ENCODE measurements at regions not wholly inside any gene's neighbourhood (a gene's known extent, or its start where the extent isn't known, plus 50 kb on each side); places are given as distances from the start of the nearest gene placed in this dataset.

- DNase-seq: no peak
Observed at GRCh38 chr17:77001487-77001886, 133.3 kb downstream of the MGAT5B start.

GRCh38 chr17:77002103-77003045 is 134.2 kb downstream of the MGAT5B start:
- DNase-seq: no peak

DNA sequence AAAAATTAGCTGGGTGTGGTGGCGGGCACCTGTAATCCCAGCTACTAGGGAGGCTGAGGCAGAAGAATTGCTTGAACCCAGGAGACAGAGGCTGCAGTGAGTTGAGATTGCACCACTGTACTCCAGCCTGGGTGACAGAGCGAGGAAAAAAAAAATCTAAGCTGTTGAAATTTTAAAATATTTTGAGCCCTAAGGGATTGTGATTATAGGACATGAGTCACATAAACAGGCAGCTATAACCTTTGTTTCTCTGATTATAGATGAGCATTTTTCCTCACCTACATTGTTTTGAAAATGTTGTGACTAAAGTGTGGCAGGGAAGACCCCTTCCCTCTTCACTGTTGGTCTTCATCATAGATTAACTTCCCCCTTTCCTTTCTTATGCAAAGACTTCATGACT is 135.5 kb downstream of the MGAT5B start:
- DNase-seq: no peak

DNA sequence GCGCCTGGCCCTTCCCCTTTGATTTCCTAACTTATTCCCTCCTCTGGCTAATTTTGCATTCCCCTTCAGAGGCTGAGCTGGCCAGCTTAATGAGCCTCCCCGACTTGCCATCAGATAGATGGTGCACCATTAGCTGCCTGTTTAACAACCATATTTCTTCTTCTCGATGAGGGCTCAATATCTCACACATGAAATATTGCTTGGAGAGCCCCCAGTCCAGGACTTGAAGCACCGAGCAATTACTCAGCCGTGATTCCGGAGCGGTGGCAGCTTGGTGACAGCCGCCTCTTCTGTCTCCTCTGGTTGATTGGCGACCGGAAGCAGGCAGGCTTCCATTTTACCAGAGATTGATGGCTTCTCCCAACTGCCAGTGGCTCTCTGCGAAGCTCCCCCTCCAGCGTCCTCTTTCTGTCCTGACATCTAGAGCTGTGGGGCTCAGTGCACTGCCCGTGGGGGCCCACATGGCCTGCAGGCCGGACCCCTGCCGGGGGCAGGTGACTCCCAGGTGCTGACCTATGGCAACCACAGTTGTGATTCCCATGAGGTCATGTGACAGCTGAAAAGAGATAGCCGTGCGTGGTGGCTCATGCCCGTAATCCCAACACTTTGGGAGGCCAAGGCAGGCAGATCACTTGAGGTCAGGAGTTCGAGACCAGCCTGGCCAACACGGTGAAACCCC is 133.7 kb upstream of the SEC14L1 start:
- DNase-seq: no peak

DNA sequence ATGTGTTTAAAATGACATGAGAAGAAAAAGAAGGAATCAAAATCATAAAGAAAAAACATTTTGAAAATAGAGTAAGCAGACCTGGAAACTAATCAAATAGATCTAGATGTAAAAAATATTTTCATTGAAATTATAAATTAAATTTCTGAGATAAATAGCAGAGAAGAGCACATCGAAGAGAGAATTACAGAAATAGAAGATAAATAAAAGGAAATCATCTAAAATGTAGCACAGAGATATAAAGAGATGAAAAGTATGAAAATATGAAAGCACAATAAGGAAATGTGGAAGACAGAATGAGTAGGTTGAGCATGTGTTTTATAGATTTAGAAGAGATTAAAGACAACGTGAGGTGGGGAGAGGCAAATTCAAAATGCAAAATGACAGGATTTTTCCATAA is 130.9 kb upstream of the SEC14L1 start:
- DNase-seq: no peak

- no peak for DNase-seq
Observed at GRCh38 chr17:77010667-77011066, 130.1 kb upstream of the SEC14L1 start.

- peak; percentile 56 for DNase-seq
Observed at GRCh38 chr17:77011173-77012011, 129.4 kb upstream of the SEC14L1 start.

GRCh38 chr17:77018504-77018903 is 122.3 kb upstream of the SEC14L1 start:
- DNase-seq: no peak

GRCh38 chr17:77019893-77020379 is 120.8 kb upstream of the SEC14L1 start:
- no peak for DNase-seq

GRCh38 chr17:77020973-77021372 is 119.8 kb upstream of the SEC14L1 start:
- no peak for DNase-seq

DNA sequence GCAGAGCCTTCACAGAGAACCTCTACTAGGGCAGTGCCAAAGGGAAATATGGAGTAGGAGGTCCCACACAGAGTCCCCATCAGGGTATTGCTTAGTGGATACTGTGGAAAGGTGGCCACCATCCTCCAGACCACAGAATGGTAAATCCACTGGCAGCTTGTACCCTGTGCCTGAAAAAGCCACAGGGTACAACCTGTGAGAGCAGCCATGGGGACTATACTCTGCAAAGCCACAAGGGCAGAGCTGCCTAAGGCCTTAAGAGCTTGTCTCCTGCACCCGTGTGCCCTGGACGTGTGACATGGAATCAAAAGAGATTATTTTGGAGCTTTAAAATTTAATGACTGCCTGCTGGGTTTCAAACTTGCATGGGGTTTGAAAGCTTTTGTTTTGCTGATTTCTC is 118.0 kb upstream of the SEC14L1 start:
- DNase-seq: no peak

- DNase-seq: no peak
Observed at GRCh38 chr17:77025781-77026180, 115.0 kb upstream of the SEC14L1 start.

- DNase-seq: no peak
Observed at GRCh38 chr17:77027271-77027889, 113.4 kb upstream of the SEC14L1 start.

DNA sequence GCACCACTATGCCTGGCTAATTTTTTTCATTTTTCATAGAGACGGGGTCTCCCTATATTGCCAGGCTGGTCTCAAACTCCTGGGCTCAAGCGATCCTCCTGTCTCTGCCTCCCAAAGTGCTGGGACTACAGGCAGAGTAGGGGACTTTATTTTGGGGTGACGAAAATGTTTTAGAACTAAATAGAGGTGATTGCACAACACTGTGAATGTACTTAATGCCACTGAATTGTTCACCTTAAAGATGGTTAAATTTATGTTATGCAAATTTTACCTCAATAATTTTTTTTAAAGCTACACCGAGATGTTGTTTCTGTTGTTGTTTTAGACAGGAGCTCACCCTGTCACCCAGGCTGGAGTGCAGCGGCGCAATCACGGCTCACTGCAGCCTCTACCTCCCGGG is 111.9 kb upstream of the SEC14L1 start:
- no peak for DNase-seq

- no peak for DNase-seq
Observed at GRCh38 chr17:77032929-77033328, 107.8 kb upstream of the SEC14L1 start.

- no peak for DNase-seq
Observed at GRCh38 chr17:77033892-77034404, 106.8 kb upstream of the SEC14L1 start.

DNA sequence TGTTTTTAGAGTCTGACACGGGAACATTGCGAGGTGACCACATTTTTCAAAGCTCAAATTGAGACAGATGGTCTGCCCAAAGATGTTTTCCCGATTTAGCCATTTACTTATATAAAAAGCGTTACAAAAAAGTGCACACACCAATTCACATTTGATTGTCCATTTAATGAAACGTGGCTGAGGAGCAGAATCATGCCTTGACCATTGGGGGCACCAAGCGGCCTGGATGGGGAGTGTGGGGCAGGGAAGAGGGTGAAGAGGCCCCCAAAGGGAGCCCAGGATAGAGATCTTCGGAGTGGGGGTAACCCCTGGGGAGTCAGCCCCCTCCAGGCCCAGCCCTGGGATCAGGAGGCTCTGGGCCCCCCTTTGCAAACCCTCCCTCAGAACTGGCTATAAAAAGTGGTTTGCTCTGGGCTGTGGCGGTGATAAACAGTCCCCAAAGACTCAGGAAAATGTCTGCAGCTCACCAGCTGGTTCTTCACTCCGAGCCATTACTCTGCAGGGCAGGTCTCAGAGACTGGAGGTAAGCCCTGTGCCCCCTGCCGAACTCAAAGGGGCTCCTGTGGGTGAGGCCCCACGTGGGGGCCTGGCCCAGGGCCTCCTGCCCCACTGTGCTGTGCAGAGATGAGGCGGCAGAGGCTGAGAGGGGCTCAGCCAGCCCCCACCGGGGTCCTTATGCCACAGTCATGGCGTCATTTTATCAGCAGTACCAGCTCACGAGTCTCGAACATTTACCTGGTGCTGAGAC is 105.9 kb upstream of the SEC14L1 start:
- DNase-seq: no peak

DNA sequence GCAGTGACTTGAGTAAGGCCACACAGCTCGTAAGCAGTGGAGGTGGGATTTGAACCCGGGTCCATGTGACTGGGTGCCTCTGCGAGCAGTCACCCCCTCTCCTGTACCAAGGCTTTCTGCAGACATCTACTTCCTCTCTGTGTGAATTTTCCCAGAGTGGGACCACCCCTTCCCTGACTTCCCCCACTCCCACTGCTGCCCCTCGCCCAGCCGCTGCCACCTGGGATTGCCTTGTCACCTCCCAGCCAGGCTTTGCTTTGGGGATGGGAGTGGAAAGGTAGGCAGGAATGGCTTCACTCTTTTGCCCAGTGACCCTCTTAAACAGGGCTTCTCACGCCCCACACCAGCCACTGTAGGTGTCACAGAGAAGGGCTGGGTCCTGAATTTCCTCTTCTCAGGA is 105.2 kb upstream of the SEC14L1 start:
- DNase-seq: no peak

DNA sequence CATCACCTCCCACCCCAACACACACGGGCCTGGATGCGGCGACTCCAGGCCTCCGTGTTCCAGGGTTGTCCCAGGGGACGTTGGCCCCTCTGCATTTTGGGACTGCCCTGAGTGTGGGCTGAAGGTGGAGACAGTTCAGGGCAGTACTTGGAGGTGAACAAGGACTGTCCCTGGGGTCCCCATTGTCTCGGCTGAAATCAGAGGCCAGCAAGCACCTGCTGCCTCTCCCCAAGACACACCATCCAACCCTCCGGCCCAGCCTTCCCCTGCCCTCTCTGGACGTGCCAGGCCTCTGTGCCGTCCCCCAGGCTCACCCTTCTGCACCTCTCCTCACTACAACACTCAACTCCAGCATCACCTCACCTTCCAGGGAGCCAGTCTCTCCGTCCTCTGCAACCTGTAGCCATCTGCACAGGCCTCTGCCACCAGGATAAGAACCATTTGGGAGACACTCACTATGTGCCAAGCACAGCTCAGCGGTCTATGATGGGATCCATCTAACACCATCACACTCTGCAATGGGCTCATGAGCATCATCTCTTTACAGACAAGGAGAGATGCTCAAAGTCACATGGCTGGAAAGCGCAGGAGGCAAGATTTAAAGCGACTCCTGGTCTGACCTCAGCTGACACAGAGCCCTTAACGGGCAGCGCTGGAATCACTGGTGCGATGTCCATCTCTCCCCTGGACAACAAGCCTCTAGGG is 104.5 kb upstream of the SEC14L1 start:
- DNase-seq: no peak

- no peak for DNase-seq
Observed at GRCh38 chr17:77036841-77037381, 103.9 kb upstream of the SEC14L1 start.

GRCh38 chr17:77037943-77038342 is 102.8 kb upstream of the SEC14L1 start:
- no peak for DNase-seq
